NCI-H526 treated with DMSO at 0.1 percent for 48 hours (cell line): ENCODE measurements at regions not wholly inside any gene's neighbourhood (a gene's known extent, or its start where the extent isn't known, plus 50 kb on each side); places are given as distances from the start of the nearest gene placed in this dataset.

Experiments used
- DNase-seq: peaks from one replicate; lab custom pipeline; 2025; lab: John Stamatoyannopoulos, UW

DNA sequence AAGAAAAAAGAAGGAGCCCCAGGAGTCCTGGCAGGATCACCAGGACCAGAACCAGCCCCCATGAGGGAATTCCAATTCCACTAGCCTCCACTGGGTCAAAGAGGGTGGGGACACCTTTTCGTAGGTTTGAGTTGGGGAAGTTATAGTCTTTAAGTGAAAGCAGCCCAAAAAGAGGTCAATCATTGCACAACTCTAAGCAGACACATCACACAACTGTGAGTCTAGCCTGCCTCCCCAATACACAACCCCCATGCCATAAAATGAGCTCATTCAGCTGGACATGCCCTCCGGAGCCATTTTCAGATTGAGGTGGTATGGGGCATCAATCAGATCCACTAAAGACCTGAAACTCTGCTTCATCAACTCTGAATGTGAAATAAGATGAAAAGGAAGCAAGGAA lies 179.9 kb downstream of the NPHP4 start:
- DNase-seq = no peak

DNA sequence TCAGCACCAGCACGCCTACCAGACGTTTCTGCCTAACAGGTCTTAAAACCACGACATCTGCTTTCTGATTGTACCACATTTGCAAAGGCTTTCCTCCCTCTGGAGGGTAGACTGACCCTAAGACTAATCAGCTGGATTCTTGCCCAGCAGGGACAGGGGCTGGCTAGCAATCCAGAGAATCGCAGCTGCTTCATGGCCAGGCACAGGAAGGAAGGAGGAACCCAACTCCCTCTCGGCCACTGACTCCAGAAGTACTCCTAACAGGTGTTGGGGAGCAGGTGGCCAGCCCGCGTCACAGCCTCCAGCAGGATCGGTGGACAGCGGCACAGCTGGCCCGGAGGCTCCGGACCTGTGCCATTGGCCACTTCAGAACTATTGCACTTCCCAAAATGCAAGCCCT lies 180.8 kb downstream of the NPHP4 start:
- no peak for DNase-seq

DNA sequence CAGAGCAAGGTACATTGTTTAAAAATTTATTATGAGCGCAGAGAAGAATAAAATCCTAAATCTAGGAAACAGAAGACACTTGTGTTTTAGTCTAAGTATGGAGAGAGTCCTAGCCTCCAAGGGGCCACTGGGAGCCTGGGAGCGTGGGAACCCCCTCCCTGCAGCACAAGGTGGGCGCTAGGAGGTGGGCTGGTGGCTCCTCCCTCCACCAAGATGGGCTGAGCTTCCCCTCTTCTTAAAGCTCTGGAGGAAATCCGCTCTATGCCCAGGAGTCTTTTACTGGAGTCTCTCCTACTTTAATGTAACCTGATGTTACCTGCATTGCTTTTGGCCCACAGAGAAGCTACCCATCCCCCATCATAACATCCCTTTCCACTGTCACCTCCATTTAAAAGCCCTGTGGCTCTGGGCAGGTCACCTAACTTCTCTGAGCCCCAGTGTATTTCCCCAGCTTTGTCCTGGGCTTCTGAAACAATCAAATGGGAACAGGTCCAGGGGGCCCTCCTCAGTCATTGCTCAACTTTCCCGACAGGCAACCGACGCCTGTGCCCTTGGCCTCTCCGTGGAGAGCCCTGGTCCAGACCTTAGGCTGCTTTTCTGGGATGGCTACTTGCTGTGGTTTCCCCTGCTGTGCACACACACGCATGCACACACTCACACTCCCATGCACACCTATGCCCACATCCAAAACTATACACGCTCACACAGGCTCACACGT lies 181.5 kb downstream of the NPHP4 start:
- no peak for DNase-seq

DNA sequence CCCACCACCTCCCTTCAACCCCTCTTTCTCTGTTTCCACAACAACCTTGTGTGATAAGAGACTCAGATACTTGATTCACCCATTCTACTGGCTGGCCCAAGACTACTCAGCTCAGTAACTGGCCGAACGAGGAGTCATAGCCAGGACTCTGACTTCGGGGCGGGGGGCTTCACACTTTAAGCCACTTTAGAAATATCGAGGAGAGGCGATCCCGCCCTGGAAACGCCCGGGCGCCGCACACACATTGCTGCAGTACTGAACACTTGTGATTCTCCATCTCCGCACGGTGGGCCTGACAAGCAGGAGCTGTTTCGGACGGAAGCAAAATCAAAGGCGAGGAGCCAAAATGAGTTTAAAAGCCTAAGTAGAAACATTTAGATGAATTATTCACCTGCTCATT lies 182.1 kb downstream of the NPHP4 start:
- no peak for DNase-seq

DNA sequence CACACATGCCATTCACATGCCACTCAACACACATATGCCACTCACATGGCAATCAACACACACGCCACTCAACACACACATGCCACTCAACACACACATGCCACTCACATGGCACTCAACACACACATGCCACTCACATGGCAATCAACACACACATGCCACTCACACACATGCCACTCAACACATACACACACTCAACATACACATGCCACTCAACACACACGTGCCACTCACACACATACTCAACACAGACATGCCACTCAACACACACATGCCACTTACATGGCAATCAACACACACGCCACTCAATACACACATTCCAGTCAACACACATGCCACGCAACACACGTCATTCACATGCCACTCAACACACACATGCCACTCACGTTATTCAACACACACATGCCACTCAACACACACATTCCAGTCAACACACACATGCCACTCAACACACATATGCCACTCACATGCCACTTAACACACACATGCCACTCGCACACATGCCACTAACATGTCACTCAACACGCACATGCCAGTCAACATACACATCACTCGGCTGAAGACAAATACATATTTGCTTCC lies 182.9 kb downstream of the NPHP4 start:
- no peak for DNase-seq

DNA sequence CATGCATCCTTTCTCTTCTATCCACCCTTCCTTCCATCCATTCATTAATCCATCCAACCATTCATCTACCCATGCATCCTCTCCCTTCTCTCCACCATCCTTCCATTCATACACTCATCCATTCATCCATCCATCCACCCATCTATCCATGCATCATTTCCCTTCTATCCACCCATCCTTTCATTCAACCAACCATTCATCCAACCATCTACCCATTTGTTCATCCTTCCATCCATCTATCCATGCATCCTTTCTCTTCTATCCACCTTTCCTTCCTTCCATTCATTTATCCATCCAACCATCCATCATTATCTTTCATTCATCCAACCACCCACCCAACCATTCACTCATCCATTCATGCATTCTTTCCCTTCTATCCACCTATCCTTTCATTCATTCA lies 188.4 kb downstream of the NPHP4 start:
- DNase-seq = no peak

DNA sequence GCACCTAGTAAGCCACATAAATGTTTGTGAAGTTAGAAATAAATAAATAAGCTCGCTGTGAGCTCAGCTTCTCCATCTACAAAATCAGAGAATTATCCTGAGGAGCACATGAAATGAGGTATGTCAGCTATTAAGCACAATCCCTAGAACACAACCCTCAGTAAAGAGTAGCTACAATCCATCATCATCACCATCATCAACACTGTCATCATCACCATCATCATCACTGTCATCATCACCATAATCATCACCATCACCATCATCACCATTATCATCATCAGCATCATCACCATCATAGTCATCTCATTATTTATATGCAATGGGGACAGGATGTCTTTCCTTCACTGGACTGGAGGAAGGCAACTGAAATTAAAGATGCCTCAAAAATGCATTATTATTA lies 189.6 kb downstream of the NPHP4 start:
- no peak for DNase-seq

DNA sequence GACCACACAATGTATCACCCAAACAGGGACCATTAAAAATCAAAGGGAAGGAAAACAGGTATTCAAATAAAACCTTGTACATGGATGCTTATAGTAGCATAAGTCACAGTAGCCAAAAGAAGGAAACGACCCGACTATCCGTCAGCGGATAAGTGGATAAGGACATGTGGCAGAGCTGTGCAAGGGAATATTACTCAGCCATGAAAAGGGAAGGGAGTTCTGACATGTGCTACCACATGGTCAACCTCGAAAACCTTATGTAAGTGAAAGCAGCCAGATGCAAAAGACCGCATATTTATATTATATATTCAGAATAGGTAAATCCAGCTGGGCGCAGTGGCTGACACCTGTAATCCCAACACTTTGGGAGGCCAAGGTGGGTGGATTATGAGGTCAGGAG lies 193.3 kb downstream of the NPHP4 start:
- no peak for DNase-seq

DNA sequence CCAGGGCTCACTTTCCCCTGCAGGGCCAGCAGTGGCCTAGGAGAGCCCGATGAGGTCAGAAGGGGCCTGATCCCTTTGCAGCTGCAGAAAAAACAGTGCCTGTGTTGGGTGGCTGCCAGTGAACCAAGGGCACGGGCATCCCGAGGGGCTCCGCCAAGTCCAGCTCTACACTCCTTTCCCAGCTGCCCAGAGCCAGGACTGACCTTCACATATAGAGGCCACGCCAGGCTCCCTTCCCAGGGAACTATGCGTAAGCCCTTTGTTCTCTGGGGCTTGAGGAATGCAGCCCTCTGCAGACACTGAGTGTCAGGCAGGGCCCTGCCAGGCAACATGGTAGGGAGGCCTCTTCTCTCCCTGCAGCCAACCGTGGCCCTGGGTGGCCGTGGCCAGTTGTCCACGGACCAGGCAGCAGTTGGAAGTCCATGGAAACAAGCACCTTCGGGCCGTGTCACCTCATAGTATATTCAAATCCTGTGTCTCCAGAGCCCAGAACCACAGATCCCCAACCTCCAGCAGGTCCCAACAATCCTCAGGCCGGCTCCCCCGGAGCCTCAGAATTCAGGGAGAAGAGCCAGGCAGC lies 194.0 kb downstream of the NPHP4 start:
- DNase-seq = no peak

DNA sequence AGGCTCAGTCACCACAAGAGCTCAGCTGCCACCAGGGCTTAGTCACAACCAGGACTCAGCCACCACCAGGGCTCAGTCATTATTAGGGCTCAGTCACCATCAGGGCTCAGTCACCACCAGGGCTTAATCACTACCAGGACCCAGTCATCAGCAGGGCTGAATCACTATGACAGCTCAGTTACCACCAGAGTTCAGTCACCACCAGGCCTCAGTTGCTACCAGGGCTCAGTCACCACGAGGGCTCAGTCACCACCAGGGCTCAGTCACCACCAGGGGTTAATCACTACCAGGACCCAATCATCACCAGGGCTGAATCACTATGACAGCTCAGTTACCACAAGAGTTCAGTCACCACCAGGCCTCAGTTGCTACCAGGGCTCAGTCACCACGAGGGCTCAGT lies 196.2 kb downstream of the NPHP4 start:
- DNase-seq = no peak

DNA sequence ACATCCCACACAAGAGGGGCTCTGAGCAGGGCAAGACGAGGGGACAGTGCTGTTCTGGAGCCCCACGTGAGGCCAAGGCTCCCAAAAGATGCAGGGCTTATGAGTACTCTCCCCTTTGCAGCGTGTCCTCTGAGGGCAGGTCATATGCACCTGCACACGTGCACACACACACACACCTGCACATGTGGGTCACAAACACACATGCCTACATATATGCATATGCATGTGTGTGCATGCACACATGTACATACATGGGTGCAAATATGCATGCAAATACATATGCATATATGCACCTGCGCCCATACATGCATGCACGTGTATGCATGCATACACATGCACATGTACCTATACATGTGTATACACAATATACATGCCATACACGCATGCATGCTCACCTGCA lies 197.9 kb downstream of the NPHP4 start:
- no peak for DNase-seq

DNA sequence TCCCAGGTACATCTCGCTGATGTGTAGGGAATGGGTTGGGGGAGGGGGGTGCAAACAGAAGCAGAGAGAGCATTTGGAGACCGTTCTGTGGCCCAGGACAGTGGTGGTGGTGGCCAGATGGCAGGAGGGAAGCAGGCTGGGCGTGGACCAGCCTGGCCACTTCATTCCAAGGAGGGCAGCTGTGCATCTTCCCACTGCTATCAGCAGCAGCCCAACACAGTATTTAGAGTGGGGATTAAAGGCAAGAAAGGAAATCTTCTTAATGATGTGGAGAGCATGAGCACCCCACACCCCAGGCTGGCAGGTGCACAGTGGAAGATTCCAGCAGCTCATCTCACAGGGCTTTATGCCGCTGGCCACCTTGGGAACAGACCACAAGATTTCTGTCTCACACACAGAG lies 198.7 kb downstream of the NPHP4 start:
- no peak for DNase-seq

DNA sequence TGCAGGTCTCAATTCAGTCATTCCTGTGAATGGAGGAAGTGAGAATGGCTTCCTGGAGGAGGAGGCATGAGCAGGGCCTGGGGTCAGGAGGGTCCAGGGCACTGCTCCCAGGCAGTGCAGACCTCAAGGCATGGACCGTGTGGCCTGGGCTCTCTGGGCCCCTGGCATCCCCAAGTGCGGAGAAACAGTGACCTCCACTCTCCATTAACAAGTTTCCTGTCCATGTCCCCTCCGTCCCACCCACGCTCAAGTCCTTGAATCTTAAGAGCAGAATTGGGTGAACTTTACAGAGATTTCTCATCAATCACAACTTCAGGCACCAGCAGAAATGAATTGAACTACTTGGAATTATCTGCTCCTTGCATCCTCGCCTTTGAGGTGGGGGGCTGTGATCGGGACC lies 211.1 kb downstream of the NPHP4 start:
- no peak for DNase-seq

DNA sequence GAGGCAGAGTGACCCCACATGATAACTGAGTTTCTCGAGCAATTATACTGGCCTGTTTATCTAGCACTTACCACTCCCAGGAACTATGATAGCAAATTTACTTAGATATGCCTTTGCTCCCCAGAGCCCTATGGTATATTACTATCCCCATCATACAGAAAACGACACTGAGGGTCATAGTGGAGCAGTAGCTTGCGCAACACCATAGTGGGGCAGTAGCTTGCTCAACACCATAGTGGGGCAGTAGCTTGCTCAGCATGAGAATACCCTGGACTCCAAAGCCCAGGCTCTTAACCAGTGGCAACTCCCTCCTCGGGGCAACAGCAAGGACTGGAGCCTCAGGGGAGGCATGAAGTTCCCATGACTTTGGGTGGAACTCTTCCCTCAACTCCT lies 211.9 kb downstream of the NPHP4 start:
- no peak for DNase-seq

DNA sequence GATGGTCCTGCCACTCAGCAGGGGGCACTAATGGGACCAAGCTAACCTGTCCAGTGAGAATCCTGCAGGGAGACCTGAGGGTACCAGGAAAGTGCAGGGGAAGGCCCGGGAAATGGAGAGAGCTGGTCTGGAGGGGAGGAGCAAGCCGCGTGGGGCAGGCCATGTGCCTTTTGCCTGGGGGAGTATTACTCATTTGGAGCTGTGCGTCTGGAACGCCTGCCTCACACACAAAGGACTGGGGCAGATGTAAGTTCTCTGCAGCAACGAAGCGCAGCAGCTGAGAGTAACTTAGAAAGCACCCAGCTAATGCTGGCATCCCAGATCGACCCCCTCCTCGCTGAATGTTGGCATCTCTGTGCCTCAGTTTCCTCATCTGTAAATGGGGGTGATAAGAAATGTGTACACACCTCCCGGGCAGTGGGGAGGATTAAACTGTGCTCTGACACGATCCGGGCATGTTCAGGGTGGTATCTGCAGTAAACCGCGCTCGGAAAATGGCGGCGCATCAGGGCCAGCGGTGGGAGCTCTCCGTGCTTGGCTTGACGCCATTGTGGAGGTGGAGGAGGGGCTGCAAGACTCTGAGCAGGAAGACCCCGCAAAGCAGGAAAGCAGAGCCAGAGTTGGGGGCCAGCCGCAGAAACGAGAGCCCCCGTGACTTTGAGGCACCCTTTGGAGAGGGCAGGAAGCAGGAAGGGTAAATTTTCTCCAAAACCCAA lies 212.5 kb downstream of the NPHP4 start:
- DNase-seq = no peak

DNA sequence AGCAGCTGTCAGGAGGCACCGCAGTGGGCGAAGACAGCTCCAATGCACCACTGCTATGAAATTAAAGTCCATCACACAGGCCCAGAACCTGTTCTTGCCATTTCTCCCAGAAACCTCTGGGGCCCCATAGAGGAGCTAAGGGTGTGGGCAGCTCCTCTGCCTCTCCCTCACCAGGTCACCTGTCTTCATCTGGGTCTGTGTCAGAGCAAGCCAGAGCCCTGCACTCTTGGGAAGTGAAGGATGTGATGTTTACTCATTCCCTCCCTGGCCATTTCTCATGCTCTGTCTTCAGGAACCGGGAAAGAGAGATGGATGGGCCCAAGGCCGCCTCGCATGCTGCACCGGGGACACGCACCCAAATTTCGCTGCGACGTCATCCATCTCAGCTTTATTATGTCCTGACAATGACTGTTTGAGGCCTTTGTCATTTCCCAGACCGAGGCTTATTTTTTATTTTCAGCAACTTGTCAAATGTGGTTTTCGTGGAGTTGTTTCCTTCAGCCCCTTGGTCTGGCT lies 216.1 kb downstream of the NPHP4 start:
- DNase-seq = no peak

DNA sequence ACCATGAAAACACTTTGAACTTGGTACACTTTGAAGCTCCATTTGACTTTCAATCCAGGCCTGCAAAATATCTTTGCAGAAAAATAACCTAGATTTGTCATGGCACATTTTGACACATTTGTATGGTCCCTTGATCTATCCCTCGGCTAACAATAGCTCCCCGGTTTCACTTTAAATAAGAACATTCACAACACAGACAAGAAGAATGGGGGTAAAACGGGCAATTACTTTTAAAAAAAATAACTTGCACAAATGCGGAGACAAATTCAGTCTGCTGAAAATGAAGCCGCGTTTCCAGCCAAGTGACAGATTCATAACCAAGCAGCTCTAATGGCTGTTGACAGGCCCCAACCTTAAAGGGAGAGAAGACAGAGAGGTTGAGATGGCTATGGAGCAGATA lies 218.2 kb downstream of the NPHP4 start:
- DNase-seq = no peak

DNA sequence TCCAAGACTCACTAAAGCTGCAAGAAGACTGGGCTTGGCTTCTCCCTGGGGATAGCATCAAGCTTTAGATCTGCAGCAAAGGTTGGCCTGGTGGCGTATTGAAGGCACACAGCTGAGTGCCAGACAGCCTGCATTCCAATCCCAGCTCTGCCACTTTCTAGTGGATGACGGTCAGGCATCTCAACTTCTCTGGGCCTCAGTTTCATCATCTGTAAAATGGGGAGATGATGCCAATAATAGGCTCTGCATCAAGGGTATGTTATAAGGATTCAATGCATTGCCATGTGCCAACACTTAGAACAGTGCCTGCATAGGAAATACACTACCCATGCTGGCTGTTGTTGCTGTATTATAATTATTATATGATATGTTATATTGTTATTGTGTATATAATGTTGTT lies 220.4 kb downstream of the NPHP4 start:
- no peak for DNase-seq

DNA sequence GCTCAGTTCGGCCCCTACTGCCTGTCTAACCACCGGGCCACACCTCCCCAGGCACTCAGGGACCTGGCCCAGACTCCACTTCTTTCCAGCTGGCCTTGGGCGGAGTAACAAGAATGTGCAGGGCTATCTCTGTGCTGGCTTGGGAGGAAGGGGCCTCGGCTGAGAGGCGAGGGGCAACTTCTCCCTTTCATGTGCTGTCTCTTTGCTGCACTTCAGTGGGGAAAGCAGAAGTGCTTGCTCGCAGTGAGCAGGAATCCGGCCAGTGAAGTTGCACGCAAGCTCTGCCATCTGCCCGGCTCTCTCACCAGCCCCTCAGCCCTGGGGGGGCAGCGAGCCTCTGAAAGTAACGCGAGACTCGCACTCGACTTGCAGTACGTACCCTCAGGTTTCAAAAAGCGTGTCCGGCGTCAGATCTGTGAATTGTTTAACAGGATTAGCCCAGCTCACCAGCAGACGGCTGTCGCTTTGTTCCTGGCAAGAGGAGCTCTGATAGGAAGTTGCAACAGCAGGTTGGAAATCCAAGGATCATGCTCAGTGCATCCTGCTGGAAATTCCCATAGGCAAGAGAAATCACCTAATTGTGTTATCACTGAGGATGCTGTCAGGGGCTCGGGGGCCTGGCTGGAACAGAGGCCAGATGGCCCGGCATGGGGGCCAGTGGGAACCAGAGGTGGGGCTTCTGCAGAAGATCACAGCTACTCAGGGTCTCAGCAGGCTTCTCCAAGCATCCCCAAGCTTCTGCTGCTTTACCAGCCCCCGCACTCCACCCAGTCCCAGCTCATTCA lies 221.1 kb downstream of the NPHP4 start:
- no peak for DNase-seq

DNA sequence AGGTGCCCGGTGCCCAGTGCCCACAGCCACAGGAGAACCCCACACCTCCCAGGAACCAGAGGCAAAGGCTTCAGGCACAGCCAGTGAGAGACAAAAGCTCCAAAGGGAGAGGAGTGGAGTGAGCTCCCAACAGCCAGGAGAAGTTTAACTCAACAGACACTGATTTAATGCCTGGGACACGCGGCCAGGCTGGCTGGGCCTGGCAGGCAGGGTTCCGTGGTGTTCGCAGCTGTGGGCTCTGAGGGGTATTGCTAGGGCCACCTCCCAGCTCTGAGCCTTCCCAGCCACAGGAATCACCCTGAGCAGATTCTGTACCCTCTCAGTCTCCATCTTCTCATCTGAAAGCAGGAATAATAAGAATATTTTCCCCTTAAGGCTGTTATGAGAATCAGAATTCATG lies 222.5 kb downstream of the NPHP4 start:
- no peak for DNase-seq

DNA sequence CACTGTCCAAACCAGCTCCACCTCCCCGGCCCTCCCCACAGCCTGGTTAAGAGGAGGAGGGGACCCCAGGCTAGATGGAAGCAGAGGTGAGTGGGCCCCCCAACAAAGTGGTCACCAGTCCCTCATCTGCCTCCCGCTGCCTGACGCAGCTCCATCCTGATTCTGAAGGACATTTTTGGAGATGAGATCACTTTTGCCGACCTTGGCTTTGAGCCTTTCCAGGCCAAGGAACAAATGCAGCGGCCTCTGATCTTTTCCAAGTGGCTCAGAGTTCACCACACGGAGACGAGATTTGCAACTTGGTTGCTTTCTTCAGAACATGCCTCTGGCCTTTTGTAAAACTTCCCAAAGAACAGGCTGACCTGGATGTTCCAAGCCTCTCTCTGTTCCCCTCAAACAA lies 223.1 kb downstream of the NPHP4 start:
- DNase-seq = no peak

DNA sequence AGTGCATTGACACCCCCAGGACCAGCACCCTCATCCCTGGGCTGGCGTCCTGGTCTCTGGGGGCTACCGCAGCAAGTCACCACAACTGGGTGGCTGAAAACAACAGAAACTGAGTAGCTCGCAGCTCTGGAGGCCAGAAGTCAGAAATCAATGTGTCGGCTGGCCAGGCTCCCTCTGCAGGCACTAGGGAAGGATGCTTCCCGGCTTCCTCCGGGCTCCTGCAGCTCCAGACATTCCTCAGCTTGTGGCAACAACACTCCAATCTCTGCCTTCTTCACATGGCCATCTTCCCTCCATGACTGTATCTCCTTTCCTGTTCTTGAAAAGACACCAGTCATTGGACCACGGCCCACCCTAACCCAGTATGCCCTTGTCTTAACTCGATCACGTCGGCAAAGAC lies 224.2 kb downstream of the NPHP4 start:
- no peak for DNase-seq
